CD4-positive, alpha-beta T cell treated with Interleukin-21 for 1 hour (primary cell): ENCODE measurements at regions not wholly inside any gene's neighbourhood (a gene's known extent, or its start where the extent isn't known, plus 50 kb on each side); places are given as distances from the start of the nearest gene placed in this dataset.
"Not testable (repeated sequence)": the region's sequence is repeated elsewhere in the genome, so short reads cannot be mapped to it uniquely, and the experiment has no call there.

Experiments used
- DNase-seq: peaks from one replicate; pipeline ENCODE4 v3.0.0-alpha.2; 2020

GRCh38 chr13:73173279-73173811, 114.5 kb downstream of the KLF5 start:
- DNase-seq: no peak

- no peak for DNase-seq
Observed at GRCh38 chr13:73171926-73172325, 113.1 kb downstream of the KLF5 start.

GRCh38 chr13:73171271-73171682, 112.5 kb downstream of the KLF5 start:
- DNase-seq: no peak

- no peak for DNase-seq
Observed at GRCh38 chr13:73169971-73170370, 111.2 kb downstream of the KLF5 start.

GRCh38 chr13:73168953-73169401, 110.2 kb downstream of the KLF5 start:
- no peak for DNase-seq

- no peak for DNase-seq
Observed at GRCh38 chr13:73168226-73168952, 109.6 kb downstream of the KLF5 start.

- no peak for DNase-seq
Observed at GRCh38 chr13:73167028-73167820, 108.4 kb downstream of the KLF5 start.

- no peak for DNase-seq
Observed at GRCh38 chr13:73166204-73166603, 107.4 kb downstream of the KLF5 start.

- DNase-seq: no peak
Observed at GRCh38 chr13:73162912-73163911, 104.4 kb downstream of the KLF5 start.

GRCh38 chr13:73160371-73161031, 101.7 kb downstream of the KLF5 start:
- DNase-seq: not testable (repeated sequence)

GRCh38 chr13:73158851-73159250, 100.0 kb downstream of the KLF5 start:
- no peak for DNase-seq

GRCh38 chr13:73157031-73157430, 98.2 kb downstream of the KLF5 start:
- DNase-seq: no peak

- no peak for DNase-seq
Observed at GRCh38 chr13:73146707-73147106, 87.9 kb downstream of the KLF5 start.

GRCh38 chr13:73142071-73142470, 83.3 kb downstream of the KLF5 start:
- no peak for DNase-seq

GRCh38 chr13:73141292-73141771, 82.5 kb downstream of the KLF5 start:
- DNase-seq: no peak

GRCh38 chr13:73140801-73141200, 82.0 kb downstream of the KLF5 start:
- no peak for DNase-seq

- no peak for DNase-seq
Observed at GRCh38 chr13:73138638-73139491, 80.1 kb downstream of the KLF5 start.

- no peak for DNase-seq
Observed at GRCh38 chr13:73138276-73138637, 79.5 kb downstream of the KLF5 start.

GRCh38 chr13:73136776-73137175, 78.0 kb downstream of the KLF5 start:
- no peak for DNase-seq

- no peak for DNase-seq
Observed at GRCh38 chr13:73133531-73133930, 74.7 kb downstream of the KLF5 start.

- no peak for DNase-seq
Observed at GRCh38 chr13:73131247-73131646, 72.4 kb downstream of the KLF5 start.
